GM23338 (cell line): ENCODE measurements at regions not wholly inside any gene's neighbourhood (a gene's known extent, or its start where the extent isn't known, plus 50 kb on each side); places are given as distances from the start of the nearest gene placed in this dataset.

Experiments
- ATAC-seq: fragments of 200-7000 bp; cut with Tn5 transposase; 3 replicates; pipeline ENCODE4 v1.9.1; 2020
- DNase-seq: peaks from one replicate; pipeline ENCODE4 v3.0.0-alpha.2; 2015; ENCODE audit warnings: low spot score
- H2AFZ ChIP-seq: fragments of 200-600 bp; sonication (generic); 2 replicates; pipeline ENCODE4 v1.8.0; 2016; ENCODE audit warnings: antibody characterized with exemption, mild to moderate bottlenecking, moderate library complexity
- H3F3A ChIP-seq: fragments of 200-600 bp; sonication (generic); replicated peaks from 2 replicates; pipeline ENCODE4 v1.8.0; 2017; ENCODE audit warnings: antibody characterized with exemption, mixed run types, low read depth
- H3K27ac ChIP-seq: fragments of 200-600 bp; sonication (generic); 2 replicates; pipeline ENCODE4 v1.6.1; 2016; ENCODE audit warnings: low read depth
- H3K27me3 ChIP-seq: fragments of 200-600 bp; sonication (generic); 2 replicates; pipeline ENCODE4 v1.8.0; 2016; ENCODE audit warnings: mild to moderate bottlenecking, mixed run types, moderate library complexity; ENCODE audit not compliant: insufficient read depth
- H3K36me3 ChIP-seq: fragments of 200-600 bp; sonication (generic); 2 replicates; pipeline ENCODE4 v1.8.0; 2016; ENCODE audit warnings: mild to moderate bottlenecking; ENCODE audit not compliant: insufficient read depth
- H3K4me1 ChIP-seq: fragments of 200-600 bp; sonication (generic); 2 replicates; pipeline ENCODE4 v1.8.0; 2016; ENCODE audit warnings: mild to moderate bottlenecking, moderate library complexity; ENCODE audit not compliant: insufficient read depth
- H3K4me2 ChIP-seq: fragments of 200-600 bp; sonication (generic); 2 replicates; pipeline ENCODE4 v1.7.1; 2017; ENCODE audit warnings: mixed run types
- H3K4me3 ChIP-seq: fragments of 200-600 bp; sonication (generic); 2 replicates; pipeline ENCODE4 v1.6.1; 2016; ENCODE audit warnings: mixed run types
- H3K79me2 ChIP-seq: fragments of 200-600 bp; sonication (generic); replicated peaks from 2 replicates; pipeline ENCODE4 v1.8.0; 2017; ENCODE audit warnings: mild to moderate bottlenecking; ENCODE audit not compliant: insufficient read depth
- H3K9me2 ChIP-seq: fragments of 200-600 bp; sonication (generic); 2 replicates; pipeline ENCODE4 v1.8.0; 2017; ENCODE audit not compliant: insufficient read depth
- H4K20me1 ChIP-seq: fragments of 200-600 bp; sonication (generic); replicated peaks from 2 replicates; pipeline ENCODE4 v1.8.0; 2017; ENCODE audit warnings: mild to moderate bottlenecking; ENCODE audit not compliant: insufficient read depth
- H3K27ac Mint-ChIP-seq: 2 replicates; pipeline ENCODE4 v1.8.0; 2020; ENCODE audit warnings: inconsistent platforms, mild to moderate bottlenecking, moderate library complexity, mixed read lengths
- H3K27me3 Mint-ChIP-seq: 3 replicates; pipeline ENCODE4 v1.8.0; 2022; ENCODE audit warnings: low read depth, mild to moderate bottlenecking, moderate library complexity, mixed read lengths, inconsistent platforms; ENCODE audit not compliant: insufficient read depth, poor library complexity
- H3K36me3 Mint-ChIP-seq: 3 replicates; pipeline ENCODE4 v1.8.0; 2021; ENCODE audit warnings: low read depth, mild to moderate bottlenecking, inconsistent platforms, moderate library complexity, mixed read lengths
- H3K4me1 Mint-ChIP-seq: 3 replicates; pipeline ENCODE4 v1.8.0; 2020; ENCODE audit warnings: mild to moderate bottlenecking, inconsistent platforms, mixed read lengths
- H3K4me3 Mint-ChIP-seq: 3 replicates; pipeline ENCODE4 v1.8.0; 2021; ENCODE audit warnings: moderate library complexity, mild to moderate bottlenecking, inconsistent platforms, mixed read lengths
- H3K9me3 Mint-ChIP-seq: 3 replicates; pipeline ENCODE4 v1.8.0; 2020; ENCODE audit warnings: moderate library complexity, mild to moderate bottlenecking, inconsistent platforms, mixed read lengths
- CREB1 ChIP-seq: fragments of 250-450 bp; sonication (Bioruptor Pico); IDR thresholded peaks from 2 replicates; pipeline ENCODE4 v1.5.0; 2020; ENCODE audit warnings: low read depth, mild to moderate bottlenecking, moderate library complexity
- CTCF ChIP-seq, 2 experiments: fragments of 200-600 bp in 1 of 2; sonication (generic) in 1 of 2; conservative IDR thresholded peaks; 2 replicates each; pipeline versions ENCODE4 v1.5.1 to v1.6.1; 2016 to 2017; ENCODE audit warnings: antibody characterized with exemption in 2 of 2, low read depth in 2 of 2, mild to moderate bottlenecking in 2 of 2, moderate library complexity in 1 of 2
- ETS1 ChIP-seq: IDR thresholded peaks from 2 replicates; pipeline ENCODE4 v1.6.1; 2016; ENCODE audit warnings: antibody characterized with exemption
- EZH2 ChIP-seq: fragments of 200-600 bp; sonication (generic); IDR thresholded peaks from one replicate; pipeline ENCODE4 v1.8.0; 2017; ENCODE audit warnings: antibody characterized with exemption, mild to moderate bottlenecking, low read depth; ENCODE audit not compliant: unreplicated experiment
- EZH2phosphoT487 ChIP-seq: fragments of 200-600 bp; sonication (generic); IDR thresholded peaks from one replicate; pipeline ENCODE4 v1.8.1; 2018; ENCODE audit warnings: antibody characterized with exemption; ENCODE audit not compliant: unreplicated experiment
- JUNB ChIP-seq: IDR thresholded peaks from one replicate; pipeline ENCODE4 v1.6.1; 2016; ENCODE audit warnings: antibody characterized with exemption; ENCODE audit not compliant: unreplicated experiment
- NANOG ChIP-seq: IDR thresholded peaks from 2 replicates; pipeline ENCODE4 v1.6.1; 2016; ENCODE audit warnings: antibody characterized with exemption, borderline replicate concordance
- POLR2AphosphoS5 ChIP-seq: IDR thresholded peaks from 2 replicates; pipeline ENCODE4 v1.6.1; 2016; ENCODE audit warnings: antibody characterized with exemption, low read depth
- STAT1 ChIP-seq: IDR thresholded peaks from one replicate; pipeline ENCODE4 v1.6.1; 2016; ENCODE audit warnings: antibody characterized with exemption; ENCODE audit not compliant: unreplicated experiment
- ZNF114 ChIP-seq: fragments of 250-450 bp; sonication (Bioruptor Pico); IDR thresholded peaks from 2 replicates; pipeline ENCODE4 v1.5.0; 2020; ENCODE audit warnings: mild to moderate bottlenecking, moderate library complexity
- ZNF331 ChIP-seq: fragments of 250-450 bp; sonication (Bioruptor Pico); IDR thresholded peaks from 2 replicates; pipeline ENCODE4 v1.5.0; 2020; ENCODE audit warnings: low read depth, mild to moderate bottlenecking, moderate library complexity
- ZNF462 ChIP-seq: fragments of 250-450 bp; sonication (Bioruptor Pico); IDR thresholded peaks from 2 replicates; pipeline ENCODE4 v1.5.0; 2020; ENCODE audit warnings: mild to moderate bottlenecking, moderate library complexity

GRCh38 chr10:128971374-128972035 lies 495.5 kb upstream of the MGMT start:
- H3K27me3 Mint-ChIP-seq: peaks cover 2% of the 10 kb centered on the region
- H3K4me2 ChIP-seq: no peak overlapping the region
- TF ChIP-seq EZH2phosphoT487: no peak

DNA sequence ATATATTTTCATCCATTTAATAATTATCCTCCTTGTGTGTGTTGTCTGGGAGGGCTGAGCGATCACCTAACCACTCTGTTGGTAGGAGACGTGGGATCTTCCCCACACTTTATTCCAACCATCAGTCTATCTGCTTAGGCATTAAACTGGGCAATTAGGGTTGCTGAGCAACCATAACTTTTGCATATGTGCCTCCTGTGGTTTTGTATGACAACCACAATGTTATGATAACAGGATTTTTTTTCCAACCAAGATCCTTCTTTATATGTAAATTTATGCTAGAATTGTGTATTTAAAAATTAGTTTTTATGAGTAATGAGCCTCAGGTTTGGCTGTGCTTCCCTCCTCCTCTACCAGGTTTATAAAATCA lies 495.0 kb upstream of the MGMT start:
- no peak overlapping the region for H3K27ac Mint-ChIP-seq
- peaks cover 4% of the 10 kb centered on the region for H3K27me3 Mint-ChIP-seq
- Histone ChIP-seq H3K27ac (no peak overlapping the region), H3K4me3 (no peak overlapping the region), H3K27me3 (no peaks in the 10 kb centered on the region), H4K20me1 (no peaks in the 10 kb centered on the region), H3K36me3 (no peaks in the 10 kb centered on the region), H3K9me2 (peaks cover 7% of the 10 kb centered on the region; the same call in 1 of the 2 replicates), H3K4me2 (no peak overlapping the region), H3F3A (no peaks in the 10 kb centered on the region), H2AFZ (no peak overlapping the region), H3K4me1 (no peaks in the 10 kb centered on the region), H3K79me2 (no peaks in the 10 kb centered on the region)
- H3K4me3 Mint-ChIP-seq: no peak overlapping the region
- no peak for ATAC-seq
- H3K36me3 Mint-ChIP-seq: no peaks in the 10 kb centered on the region
- DNase-seq: no peak
- H3K4me1 Mint-ChIP-seq: peaks cover 13% of the 10 kb centered on the region
- no peaks in the 10 kb centered on the region; the same call in 2 of the 3 replicates for H3K9me3 Mint-ChIP-seq
- TF ChIP-seq STAT1 (no peak), NANOG (no peak), EZH2 (no peak), JUNB (no peak), ZNF114 (CRISPR knock-in tag) (no peak), ZNF462 (no peak), ETS1 (no peak), EZH2phosphoT487 (no peak), CTCF (conservative IDR thresholded peaks at IDR 0.05; ENCODE audit: low read depth in 2 of 2) (no peak), ZNF331 (no peak), CREB1 (CRISPR knock-in tag) (no peak), POLR2AphosphoS5 (no peak)

More at GRCh38 chr10:128971374-128972035, 495.5 kb upstream of the MGMT start:
- H3K27ac ChIP-seq: no peak overlapping the region
- H2AFZ ChIP-seq: no peak overlapping the region
- no peaks in the 10 kb centered on the region for H3K36me3 Mint-ChIP-seq
- ATAC-seq (no peak), DNase-seq (no peak)
- no peaks in the 10 kb centered on the region for H4K20me1 ChIP-seq
- H3K4me3 ChIP-seq: no peak overlapping the region
- H3K4me3 Mint-ChIP-seq: no peak overlapping the region
- no peaks in the 10 kb centered on the region; the same call in 2 of the 3 replicates for H3K9me3 Mint-ChIP-seq
- peaks cover 7% of the 10 kb centered on the region; the same call in 1 of the 2 replicates for H3K9me2 ChIP-seq
- no peaks in the 10 kb centered on the region for H3K79me2 ChIP-seq
- no peaks in the 10 kb centered on the region for H3K36me3 ChIP-seq
- no peaks in the 10 kb centered on the region for H3K27me3 ChIP-seq
- peaks cover 13% of the 10 kb centered on the region for H3K4me1 Mint-ChIP-seq
- H3K4me1 ChIP-seq: no peaks in the 10 kb centered on the region
- no peak overlapping the region; the same call in 1 of the 2 replicates for H3K27ac Mint-ChIP-seq
- H3F3A ChIP-seq: no peaks in the 10 kb centered on the region
